ENCODE measurements at regions not wholly inside any gene's neighbourhood (a gene's known extent, or its start where the extent isn't known, plus 50 kb on each side); places are given as distances from the start of the nearest gene placed in this dataset.

- TF ChIP-seq, protein P1, sequence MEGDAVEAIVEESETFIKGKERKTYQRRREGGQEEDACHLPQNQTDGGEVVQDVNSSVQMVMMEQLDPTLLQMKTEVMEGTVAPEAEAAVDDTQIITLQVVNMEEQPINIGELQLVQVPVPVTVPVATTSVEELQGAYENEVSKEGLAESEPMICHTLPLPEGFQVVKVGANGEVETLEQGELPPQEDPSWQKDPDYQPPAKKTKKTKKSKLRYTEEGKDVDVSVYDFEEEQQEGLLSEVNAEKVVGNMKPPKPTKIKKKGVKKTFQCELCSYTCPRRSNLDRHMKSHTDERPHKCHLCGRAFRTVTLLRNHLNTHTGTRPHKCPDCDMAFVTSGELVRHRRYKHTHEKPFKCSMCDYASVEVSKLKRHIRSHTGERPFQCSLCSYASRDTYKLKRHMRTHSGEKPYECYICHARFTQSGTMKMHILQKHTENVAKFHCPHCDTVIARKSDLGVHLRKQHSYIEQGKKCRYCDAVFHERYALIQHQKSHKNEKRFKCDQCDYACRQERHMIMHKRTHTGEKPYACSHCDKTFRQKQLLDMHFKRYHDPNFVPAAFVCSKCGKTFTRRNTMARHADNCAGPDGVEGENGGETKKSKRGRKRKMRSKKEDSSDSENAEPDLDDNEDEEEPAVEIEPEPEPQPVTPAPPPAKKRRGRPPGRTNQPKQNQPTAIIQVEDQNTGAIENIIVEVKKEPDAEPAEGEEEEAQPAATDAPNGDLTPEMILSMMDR (IDR thresholded peaks at IDR 0.05 in 4 of 5, conservative IDR thresholded peaks at IDR 0.05 in 1 of 5) = no peak
- TF ChIP-seq POLR2A (IDR thresholded peaks at IDR 0.05) = no peak
Observed at GRCh38 chr10:36507715-36508114, 617.7 kb upstream of the ANKRD30A start.

Measured in gastrocnemius medialis (tissue), 4 donors.